Lung (tissue), 11 donors: ENCODE measurements at regions not wholly inside any gene's neighbourhood (a gene's known extent, or its start where the extent isn't known, plus 50 kb on each side); places are given as distances from the start of the nearest gene placed in this dataset.
A peak's percentile ranks its signal among the peaks of the same experiment; 100 is the strongest.

Experiments
- ATAC-seq: fragments of 200-7000 bp; cut with Tn5 transposase; one replicate; pipeline ENCODE4 v1.9.1; 2020; ENCODE audit warnings: moderate number of reproducible peaks; ENCODE audit not compliant: insufficient read depth, low FRiP score
- DNase-seq, 3 donors: peaks; one replicate each; pipeline ENCODE4 v3.0.0-alpha.2; 2013 to 2017
- H3K27ac ChIP-seq, 2 donors: one replicate each; pipeline ENCODE4 v1.5.1; 2013; ENCODE audit warnings: mild to moderate bottlenecking in 2 of 2, moderate library complexity in 2 of 2, control low read depth in 1 of 2, inconsistent platforms in 1 of 2, low read depth in 1 of 2, low read length in 1 of 2
- H3K27me3 ChIP-seq, 3 donors: one replicate each; pipeline ENCODE4 v1.5.1; 2013; ENCODE audit warnings: low read length in 2 of 3; ENCODE audit not compliant: control insufficient read depth in 3 of 3, insufficient read depth in 3 of 3
- H3K36me3 ChIP-seq, 4 donors: one replicate each; pipeline ENCODE4 v1.5.1; 2013; ENCODE audit warnings: low read length in 4 of 4, mild to moderate bottlenecking in 1 of 4, moderate library complexity in 1 of 4; ENCODE audit not compliant: control insufficient read depth in 4 of 4, insufficient read depth in 4 of 4
- H3K4me1 ChIP-seq, 5 donors: one replicate each; pipeline ENCODE4 v1.5.1; 2013; ENCODE audit warnings: low read length in 5 of 5, mild to moderate bottlenecking in 2 of 5, moderate library complexity in 1 of 5; ENCODE audit not compliant: control insufficient read depth in 5 of 5, insufficient read depth in 5 of 5
- H3K4me3 ChIP-seq: one replicate; pipeline ENCODE4 v1.5.1; 2013; ENCODE audit warnings: mild to moderate bottlenecking, control low read depth, moderate library complexity
- H3K9ac ChIP-seq, 2 donors: one replicate each; pipeline ENCODE4 v1.5.1; 2013; ENCODE audit warnings: low read length in 2 of 2, control low read depth in 1 of 2; ENCODE audit not compliant: insufficient read depth in 1 of 2
- H3K9me3 ChIP-seq, 4 donors: one replicate each; pipeline ENCODE4 v1.5.1; 2013; ENCODE audit warnings: low read length in 3 of 4, mild to moderate bottlenecking in 1 of 4, moderate library complexity in 1 of 4; ENCODE audit not compliant: control insufficient read depth in 4 of 4, insufficient read depth in 3 of 4
- CTCF ChIP-seq: IDR thresholded peaks from 2 replicates; pipeline ENCODE4 v1.5.1; 2012; ENCODE audit warnings: mild to moderate bottlenecking; ENCODE audit errors: control extremely low read depth, extremely low read depth
- WGBS, 2 donors: extraction: QIAGEN DNeasy Blood & Tissue Kit; methylation state at CpG; one replicate each; pipeline ENCODE4 v1.1.7; 2013; 5-methylcytosine and 5-hydroxymethylcytosine counted together
- donor health status: control.
- donor health status: control.
- donor health status: Bipolar disorder and iron deficiency.
- donor health status: healthy.
- donor health status: DM: yes; HTN: yes; CAD: no.

- no peak for DNase-seq
- Histone ChIP-seq H3K27me3 (no peaks in the 10 kb centered on the region), H3K4me3 (no peak overlapping the region), H3K9me3 (peaks cover 0 to 2% (median 0%) of the 10 kb centered on the region in 4 donors), H3K9ac (no peak overlapping the region), H3K36me3 (no peaks in the 10 kb centered on the region), H3K4me1 (peaks cover 0 to 11% (median 0%) of the 10 kb centered on the region in 5 donors), H3K27ac (no peak overlapping the region)
- WGBS, 2 donors: 87 to 88% methylated on average over 2 of the region's 2 CpGs
- no peak for TF ChIP-seq CTCF
- ATAC-seq: no peak
Observed at GRCh38 chr3:65186268-65186667, 498.5 kb upstream of the ADAMTS9 start.

- H3K27ac ChIP-seq: no peak overlapping the region
- DNase-seq: no peak
- H3K36me3 ChIP-seq: no peaks in the 10 kb centered on the region
- 68 to 69% methylated on average over 3 of the region's 3 CpGs for WGBS, 2 donors
- peaks cover 0 to 12% (median 0%) of the 10 kb centered on the region in 5 donors for H3K4me1 ChIP-seq
- H3K9me3 ChIP-seq: peaks cover 0 to 2% (median 0%) of the 10 kb centered on the region in 4 donors
- no peak overlapping the region for H3K4me3 ChIP-seq
- no peak for ATAC-seq
- no peak for TF ChIP-seq CTCF
- H3K9ac ChIP-seq: no peak overlapping the region
- H3K27me3 ChIP-seq: no peaks in the 10 kb centered on the region
Observed at GRCh38 chr3:65182682-65183081, 494.9 kb upstream of the ADAMTS9 start.

- Histone ChIP-seq H3K4me3 (no peak overlapping the region), H3K27ac (no peak overlapping the region), H3K9me3 (peaks cover 0 to 2% (median 0%) of the 10 kb centered on the region in 4 donors), H3K36me3 (no peaks in the 10 kb centered on the region), H3K9ac (no peak overlapping the region), H3K27me3 (no peaks in the 10 kb centered on the region), H3K4me1 (peaks cover 0 to 12% (median 0%) of the 10 kb centered on the region in 5 donors)
- WGBS, 2 donors: 85 to 88% methylated on average over 4 of the region's 4 CpGs
- ATAC-seq: no peak
- DNase-seq: no peak
- TF ChIP-seq CTCF: no peak
Observed at GRCh38 chr3:65182085-65182484, 494.3 kb upstream of the ADAMTS9 start.

GRCh38 chr3:65181391-65181871, 493.6 kb upstream of the ADAMTS9 start:
- ATAC-seq: no peak
- peaks cover 0 to 2% (median 0%) of the 10 kb centered on the region in 4 donors for H3K9me3 ChIP-seq
- no peak overlapping the region for H3K4me3 ChIP-seq
- no peaks in the 10 kb centered on the region for H3K27me3 ChIP-seq
- no peak overlapping the region for H3K9ac ChIP-seq
- WGBS, 2 donors: 71 to 77% methylated on average over 6 of the region's 6 CpGs
- DNase-seq: peak in 1 of 3 donors; percentile 47
- H3K36me3 ChIP-seq: no peaks in the 10 kb centered on the region
- peaks cover 0 to 12% (median 0%) of the 10 kb centered on the region in 5 donors for H3K4me1 ChIP-seq
- peak overlapping the region; percentile 45 to 49 for H3K27ac ChIP-seq
- no peak for TF ChIP-seq CTCF
